ENCODE measurements at regions not wholly inside any gene's neighbourhood (a gene's known extent, or its start where the extent isn't known, plus 50 kb on each side); places are given as distances from the start of the nearest gene placed in this dataset.
"Not testable (repeated sequence)": the region's sequence is repeated elsewhere in the genome, so short reads cannot be mapped to it uniquely, and the experiment has no call there.

- DNase-seq (ENCODE audit: low spot score), result not testable (repeated sequence)
These were observed 283.4 kb upstream of the NBPF12 start for GRCh38 chr1:146654763-146655162.

- DNase-seq (ENCODE audit: low spot score), result not testable (repeated sequence)
These were observed 292.0 kb upstream of the NBPF12 start for GRCh38 chr1:146645978-146646604.

- not testable (repeated sequence) for DNase-seq (ENCODE audit: low spot score)
These were observed 296.6 kb upstream of the NBPF12 start for GRCh38 chr1:146641534-146641933.

GRCh38 chr1:146640671-146641070, 297.5 kb upstream of the NBPF12 start:
- DNase-seq (ENCODE audit: low spot score), result not testable (repeated sequence)

GRCh38 chr1:146630302-146630701, 307.8 kb upstream of the NBPF12 start:
- not testable (repeated sequence) for DNase-seq (ENCODE audit: low spot score)

GRCh38 chr1:146618582-146618981, 319.5 kb upstream of the NBPF12 start:
- DNase-seq (ENCODE audit: low spot score), result not testable (repeated sequence)

- DNase-seq (ENCODE audit: low spot score), result not testable (repeated sequence)
These were observed 333.4 kb upstream of the NBPF12 start for GRCh38 chr1:146604681-146605080.

GRCh38 chr1:146600720-146601307, 337.3 kb upstream of the NBPF12 start:
- not testable (repeated sequence) for DNase-seq (ENCODE audit: low spot score)

GRCh38 chr1:146599906-146600305, 338.2 kb upstream of the NBPF12 start:
- DNase-seq (ENCODE audit: low spot score), result not testable (repeated sequence)

GRCh38 chr1:146581229-146581628, 352.4 kb upstream of the NOTCH2NLA start:
- not testable (repeated sequence) for DNase-seq (ENCODE audit: low spot score)

GRCh38 chr1:146567541-146567940, 338.7 kb upstream of the NOTCH2NLA start:
- not testable (repeated sequence) for DNase-seq (ENCODE audit: low spot score)

GRCh38 chr1:146558032-146558431, 329.2 kb upstream of the NOTCH2NLA start:
- DNase-seq (ENCODE audit: low spot score), result not testable (repeated sequence)

GRCh38 chr1:146556405-146556804, 327.6 kb upstream of the NOTCH2NLA start:
- not testable (repeated sequence) for DNase-seq (ENCODE audit: low spot score)

GRCh38 chr1:146552414-146552813, 323.6 kb upstream of the NOTCH2NLA start:
- not testable (repeated sequence) for DNase-seq (ENCODE audit: low spot score)

GRCh38 chr1:146548684-146549083, 319.9 kb upstream of the NOTCH2NLA start:
- not testable (repeated sequence) for DNase-seq (ENCODE audit: low spot score)

- DNase-seq (ENCODE audit: low spot score), result not testable (repeated sequence)
These were observed 317.4 kb upstream of the NOTCH2NLA start for GRCh38 chr1:146546189-146546588.

GRCh38 chr1:146537775-146538373, 309.1 kb upstream of the NOTCH2NLA start:
- DNase-seq (ENCODE audit: low spot score), result not testable (repeated sequence)

GRCh38 chr1:146536028-146536427, 307.2 kb upstream of the NOTCH2NLA start:
- DNase-seq (ENCODE audit: low spot score), result not testable (repeated sequence)

GRCh38 chr1:146535575-146535974, 306.8 kb upstream of the NOTCH2NLA start:
- DNase-seq (ENCODE audit: low spot score), result not testable (repeated sequence)

GRCh38 chr1:146530958-146531357, 302.1 kb upstream of the NOTCH2NLA start:
- not testable (repeated sequence) for DNase-seq (ENCODE audit: low spot score)

GRCh38 chr1:146522812-146523211, 294.0 kb upstream of the NOTCH2NLA start:
- not testable (repeated sequence) for DNase-seq (ENCODE audit: low spot score)

GRCh38 chr1:146522345-146522744, 293.5 kb upstream of the NOTCH2NLA start:
- not testable (repeated sequence) for DNase-seq (ENCODE audit: low spot score)

Measured in mesenteric fat pad (tissue), 1 donor.